Muscle layer of colon (tissue), 2 donors: ENCODE measurements at regions not wholly inside any gene's neighbourhood (a gene's known extent, or its start where the extent isn't known, plus 50 kb on each side); places are given as distances from the start of the nearest gene placed in this dataset.

Experiments
- H3K27ac ChIP-seq: one replicate; pipeline ENCODE4 v1.7.0; 2013; ENCODE audit warnings: low read depth, mild to moderate bottlenecking, low read length, moderate library complexity
- H3K27me3 ChIP-seq, 2 donors: one replicate each; pipeline ENCODE4 v1.7.0; 2013; ENCODE audit warnings: low read length in 2 of 2, mild to moderate bottlenecking in 2 of 2; ENCODE audit not compliant: insufficient read depth in 2 of 2, control insufficient read depth in 1 of 2
- H3K36me3 ChIP-seq: one replicate; pipeline ENCODE4 v1.7.0; 2013; ENCODE audit warnings: mild to moderate bottlenecking, low read length; ENCODE audit not compliant: insufficient read depth
- H3K4me1 ChIP-seq: one replicate; pipeline ENCODE4 v1.7.0; 2013; ENCODE audit warnings: mild to moderate bottlenecking, low read length; ENCODE audit not compliant: insufficient read depth
- H3K4me3 ChIP-seq, 2 donors: one replicate each; pipeline ENCODE4 v1.7.0; 2013; ENCODE audit warnings: low read length in 2 of 2, low read depth in 1 of 2, mild to moderate bottlenecking in 1 of 2, moderate library complexity in 1 of 2
- H3K9ac ChIP-seq: one replicate; pipeline ENCODE4 v1.7.0; 2013; ENCODE audit warnings: low read length
- H3K9me3 ChIP-seq: one replicate; pipeline ENCODE4 v1.7.0; 2013; ENCODE audit warnings: mild to moderate bottlenecking, low read length
- donor health status: abdominal sarcoma.
- donor health status: Adenocarcinoma of cecum.

GRCh38 chr2:67626656-67627055 lies 229.5 kb downstream of the ETAA1 start:
- Histone ChIP-seq H3K36me3 (no peaks in the 10 kb centered on the region), H3K4me3 (no peak overlapping the region), H3K9me3 (no peaks in the 10 kb centered on the region), H3K27me3 (no peaks in the 10 kb centered on the region), H3K27ac (no peak overlapping the region), H3K9ac (no peak overlapping the region), H3K4me1 (no peaks in the 10 kb centered on the region)

- Histone ChIP-seq H3K4me3 (no peak overlapping the region), H3K27me3 (no peaks in the 10 kb centered on the region), H3K9me3 (no peaks in the 10 kb centered on the region), H3K9ac (no peak overlapping the region), H3K4me1 (no peaks in the 10 kb centered on the region), H3K27ac (no peak overlapping the region), H3K36me3 (no peaks in the 10 kb centered on the region)
Measured at GRCh38 chr2:67627456-67628207, 230.5 kb downstream of the ETAA1 start.

GRCh38 chr2:67628892-67629291 lies 231.8 kb downstream of the ETAA1 start:
- Histone ChIP-seq H3K27me3 (no peaks in the 10 kb centered on the region), H3K9ac (no peak overlapping the region), H3K4me1 (no peaks in the 10 kb centered on the region), H3K9me3 (no peaks in the 10 kb centered on the region), H3K36me3 (no peaks in the 10 kb centered on the region), H3K27ac (no peak overlapping the region), H3K4me3 (no peak overlapping the region)

- Histone ChIP-seq H3K9ac (no peak overlapping the region), H3K9me3 (no peaks in the 10 kb centered on the region), H3K27me3 (no peaks in the 10 kb centered on the region), H3K4me3 (no peak overlapping the region), H3K36me3 (no peaks in the 10 kb centered on the region), H3K4me1 (no peaks in the 10 kb centered on the region), H3K27ac (no peak overlapping the region)
Measured at GRCh38 chr2:67631483-67631882, 234.3 kb downstream of the ETAA1 start.

GRCh38 chr2:67633212-67633856 lies 236.2 kb downstream of the ETAA1 start:
- Histone ChIP-seq H3K27me3 (no peaks in the 10 kb centered on the region), H3K27ac (no peak overlapping the region), H3K4me3 (no peak overlapping the region), H3K36me3 (no peaks in the 10 kb centered on the region), H3K4me1 (no peaks in the 10 kb centered on the region), H3K9ac (no peak overlapping the region), H3K9me3 (no peaks in the 10 kb centered on the region)

GRCh38 chr2:67638146-67638545 lies 241.0 kb downstream of the ETAA1 start:
- Histone ChIP-seq H3K36me3 (no peaks in the 10 kb centered on the region), H3K27me3 (no peaks in the 10 kb centered on the region), H3K27ac (no peak overlapping the region), H3K9ac (no peak overlapping the region), H3K9me3 (no peaks in the 10 kb centered on the region), H3K4me3 (no peak overlapping the region), H3K4me1 (no peaks in the 10 kb centered on the region)

GRCh38 chr2:67641312-67642045 lies 244.3 kb downstream of the ETAA1 start:
- no peak overlapping the region for H3K9ac ChIP-seq
- no peaks in the 10 kb centered on the region for H3K4me1 ChIP-seq
- no peak overlapping the region for H3K27ac ChIP-seq
- no peak overlapping the region for H3K4me3 ChIP-seq
- H3K27me3 ChIP-seq = no peaks in the 10 kb centered on the region
- no peaks in the 10 kb centered on the region for H3K36me3 ChIP-seq
- no peaks in the 10 kb centered on the region for H3K9me3 ChIP-seq

- H3K9ac ChIP-seq = no peak overlapping the region
- H3K27ac ChIP-seq = no peak overlapping the region
- no peaks in the 10 kb centered on the region for H3K9me3 ChIP-seq
- H3K36me3 ChIP-seq = no peaks in the 10 kb centered on the region
- H3K4me3 ChIP-seq = no peak overlapping the region
- H3K4me1 ChIP-seq = no peaks in the 10 kb centered on the region
- no peaks in the 10 kb centered on the region for H3K27me3 ChIP-seq
Measured at GRCh38 chr2:67642046-67642382, 244.9 kb downstream of the ETAA1 start.

- no peak overlapping the region for H3K9ac ChIP-seq
- no peak overlapping the region for H3K4me3 ChIP-seq
- no peak overlapping the region for H3K27ac ChIP-seq
- no peaks in the 10 kb centered on the region for H3K27me3 ChIP-seq
- H3K36me3 ChIP-seq = no peaks in the 10 kb centered on the region
- no peaks in the 10 kb centered on the region for H3K9me3 ChIP-seq
- H3K4me1 ChIP-seq = no peaks in the 10 kb centered on the region
Measured at GRCh38 chr2:67642961-67643360, 245.8 kb downstream of the ETAA1 start.

- no peaks in the 10 kb centered on the region for H3K27me3 ChIP-seq
- H3K36me3 ChIP-seq = no peaks in the 10 kb centered on the region
- H3K9me3 ChIP-seq = no peaks in the 10 kb centered on the region
- no peak overlapping the region for H3K4me3 ChIP-seq
- H3K27ac ChIP-seq = no peak overlapping the region
- no peak overlapping the region for H3K9ac ChIP-seq
- peaks cover 17% of the 10 kb centered on the region for H3K4me1 ChIP-seq
Measured at GRCh38 chr2:67645280-67646138, 248.4 kb downstream of the ETAA1 start.

- Histone ChIP-seq H3K36me3 (no peaks in the 10 kb centered on the region), H3K9ac (no peak overlapping the region), H3K4me1 (peaks cover 27% of the 10 kb centered on the region), H3K9me3 (no peaks in the 10 kb centered on the region), H3K4me3 (no peak overlapping the region), H3K27ac (no peak overlapping the region), H3K27me3 (no peaks in the 10 kb centered on the region)
Measured at GRCh38 chr2:67646714-67647333, 249.7 kb downstream of the ETAA1 start.
